Glomerular visceral epithelial cell (primary cell): ENCODE measurements at regions not wholly inside any gene's neighbourhood (a gene's known extent, or its start where the extent isn't known, plus 50 kb on each side); places are given as distances from the start of the nearest gene placed in this dataset.
"Not testable (repeated sequence)": the region's sequence is repeated elsewhere in the genome, so short reads cannot be mapped to it uniquely, and the experiment has no call there.

Experiments
- DNase-seq: peaks from one replicate; pipeline ENCODE4 v3.0.0-alpha.2; 2016; ENCODE audit errors: extremely low spot score

DNA sequence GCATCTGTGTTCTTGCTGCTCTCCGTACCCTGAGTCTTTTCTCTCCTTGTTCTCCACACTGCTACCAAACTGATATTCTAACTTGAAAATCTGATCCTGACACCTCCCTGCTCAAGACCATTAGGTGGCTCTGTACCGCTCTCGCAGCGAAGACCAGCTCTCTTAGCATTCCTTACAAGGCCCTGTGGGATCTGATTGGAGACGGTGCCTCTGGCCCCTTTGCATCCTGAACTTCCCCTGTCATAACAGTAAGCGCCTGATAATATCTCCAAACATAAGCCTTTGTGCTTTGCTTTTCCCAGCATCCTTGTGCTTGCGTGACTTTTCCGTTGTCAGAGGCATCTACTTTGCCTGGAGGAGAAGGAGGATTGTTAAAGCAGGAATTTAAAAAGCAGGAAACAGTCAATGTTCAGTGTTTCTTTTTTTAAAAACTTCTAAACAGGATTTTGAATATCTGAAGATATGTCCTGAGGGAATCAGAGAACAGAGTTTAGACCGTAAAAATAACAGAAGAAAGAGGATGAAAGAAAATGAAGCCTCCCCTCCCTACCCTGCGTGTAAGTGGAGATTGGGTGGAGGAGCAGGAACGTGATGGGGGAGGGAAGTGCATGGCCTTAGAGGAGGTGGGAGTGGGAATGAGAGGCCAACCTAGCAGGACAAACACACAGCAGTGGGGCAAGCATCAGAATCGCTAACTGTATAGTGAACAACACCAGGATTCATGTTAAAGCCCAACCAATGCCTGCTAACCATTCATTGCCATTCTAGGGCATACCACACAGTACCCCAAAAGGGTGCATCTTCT lies 89.2 kb upstream of the STMND1 start:
- DNase-seq: no peak

DNA sequence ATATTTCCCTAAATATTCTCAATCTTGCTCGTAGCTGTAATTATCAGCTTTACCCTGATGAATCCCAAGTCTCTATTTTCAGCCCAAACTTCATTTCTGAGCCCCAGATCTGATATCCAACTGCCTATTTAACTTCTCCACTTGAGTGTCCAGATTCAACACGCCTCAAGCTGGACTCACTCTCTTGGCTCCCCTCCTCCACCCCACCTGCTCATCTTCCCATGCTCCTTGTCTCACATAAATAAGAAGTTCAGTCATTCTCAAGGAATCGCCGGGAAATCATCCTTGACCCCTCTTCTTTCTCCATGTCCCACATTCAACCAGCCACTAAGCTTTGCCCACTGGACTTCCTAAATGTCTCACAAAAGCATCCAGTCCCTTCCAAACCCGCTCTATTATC lies 89.9 kb upstream of the STMND1 start:
- no peak for DNase-seq

DNA sequence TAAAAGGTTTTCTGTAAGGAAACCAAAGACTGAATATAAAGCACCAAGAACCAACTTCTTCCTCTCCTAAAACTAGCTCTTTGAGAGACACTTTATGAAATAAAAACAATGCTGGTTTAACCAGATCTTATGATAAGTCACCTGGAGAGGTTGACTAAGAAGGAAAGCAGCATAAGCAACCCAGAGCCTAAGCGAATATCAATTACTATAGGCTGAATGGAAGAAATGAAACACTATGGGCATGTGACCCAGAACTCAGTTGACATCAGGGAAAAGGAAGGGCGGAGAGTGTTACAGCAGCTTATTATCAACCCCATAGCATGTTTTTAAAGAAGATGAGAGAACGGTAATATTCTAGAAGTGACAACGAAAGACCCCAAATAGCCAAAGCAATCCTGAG lies 94.1 kb upstream of the STMND1 start:
- DNase-seq: no peak

DNA sequence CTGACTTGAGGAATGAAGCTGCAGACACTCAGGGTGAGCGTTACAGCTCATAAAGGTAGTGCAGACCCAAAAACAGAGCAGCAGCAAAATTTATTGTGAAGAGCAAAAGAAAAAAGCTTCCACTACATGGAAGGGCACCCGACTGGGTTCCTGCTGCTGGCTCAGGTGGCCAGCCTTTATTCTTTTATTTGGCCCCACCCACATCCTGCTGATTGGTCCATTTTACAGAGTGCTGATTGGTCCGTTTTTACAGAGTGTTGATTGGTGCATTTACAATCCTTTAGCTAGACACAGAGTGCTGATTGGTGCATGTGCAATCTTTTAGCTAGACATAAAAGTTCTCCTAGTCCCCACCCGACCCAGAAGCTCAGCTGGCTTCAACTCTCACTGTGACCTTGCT lies 95.3 kb upstream of the STMND1 start:
- DNase-seq: no peak

DNA sequence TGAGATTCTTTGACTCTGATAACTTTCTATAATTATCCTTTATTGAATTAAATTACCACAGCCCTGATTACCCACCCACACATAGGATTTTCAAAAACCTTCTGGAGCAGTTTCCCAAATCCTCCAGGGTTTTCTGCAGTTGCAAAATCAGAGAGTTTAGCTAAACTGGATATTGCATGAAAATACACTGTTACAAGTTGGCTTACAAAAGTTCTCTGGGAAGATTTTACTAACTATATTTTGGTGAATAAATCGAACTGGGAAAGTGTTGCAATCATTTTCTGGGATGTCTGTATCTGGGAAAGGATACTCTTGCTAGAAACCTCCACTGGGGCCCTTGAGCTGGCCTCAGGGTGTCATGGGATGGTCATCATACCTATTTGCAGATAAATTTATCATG lies 97.6 kb upstream of the STMND1 start:
- DNase-seq: no peak

DNA sequence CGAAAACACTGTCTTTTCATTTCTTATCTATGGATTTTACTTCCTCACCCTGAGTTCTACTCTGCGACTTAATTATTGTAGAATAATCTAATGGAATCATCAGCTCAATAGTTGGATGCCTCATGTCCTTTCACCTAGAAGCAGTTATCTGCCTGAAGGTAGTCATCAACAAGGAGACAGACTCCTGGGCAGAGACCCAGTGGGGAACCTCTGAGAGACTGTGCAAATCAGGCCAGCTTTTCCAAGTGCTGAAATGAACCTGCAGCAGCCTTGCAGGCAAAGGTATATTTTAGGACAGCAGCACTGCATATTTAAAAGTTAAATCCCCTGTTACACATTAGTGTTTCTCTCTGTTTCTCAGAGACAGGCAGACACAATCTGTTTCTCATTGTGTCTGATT lies 99.7 kb upstream of the STMND1 start:
- DNase-seq: no peak

DNA sequence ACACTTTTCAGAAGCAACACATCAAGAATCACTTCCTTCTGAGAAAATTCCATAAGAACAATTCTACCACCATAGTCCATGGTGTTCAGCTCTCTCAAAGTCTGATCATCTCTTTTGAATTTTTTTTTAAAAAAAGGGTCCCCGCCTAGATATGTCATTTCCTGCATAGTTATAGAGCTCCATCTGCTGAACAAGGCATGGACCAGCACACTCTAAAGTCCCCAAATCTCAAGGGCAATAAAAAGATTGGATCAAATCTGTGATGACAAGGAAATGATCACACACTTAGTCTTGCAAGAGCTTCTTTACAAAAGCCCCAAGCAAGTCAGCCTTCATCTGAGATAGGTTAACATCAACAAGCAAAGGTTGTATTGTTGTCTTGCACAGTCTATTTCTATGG lies 100.7 kb upstream of the STMND1 start:
- DNase-seq: no peak

DNA sequence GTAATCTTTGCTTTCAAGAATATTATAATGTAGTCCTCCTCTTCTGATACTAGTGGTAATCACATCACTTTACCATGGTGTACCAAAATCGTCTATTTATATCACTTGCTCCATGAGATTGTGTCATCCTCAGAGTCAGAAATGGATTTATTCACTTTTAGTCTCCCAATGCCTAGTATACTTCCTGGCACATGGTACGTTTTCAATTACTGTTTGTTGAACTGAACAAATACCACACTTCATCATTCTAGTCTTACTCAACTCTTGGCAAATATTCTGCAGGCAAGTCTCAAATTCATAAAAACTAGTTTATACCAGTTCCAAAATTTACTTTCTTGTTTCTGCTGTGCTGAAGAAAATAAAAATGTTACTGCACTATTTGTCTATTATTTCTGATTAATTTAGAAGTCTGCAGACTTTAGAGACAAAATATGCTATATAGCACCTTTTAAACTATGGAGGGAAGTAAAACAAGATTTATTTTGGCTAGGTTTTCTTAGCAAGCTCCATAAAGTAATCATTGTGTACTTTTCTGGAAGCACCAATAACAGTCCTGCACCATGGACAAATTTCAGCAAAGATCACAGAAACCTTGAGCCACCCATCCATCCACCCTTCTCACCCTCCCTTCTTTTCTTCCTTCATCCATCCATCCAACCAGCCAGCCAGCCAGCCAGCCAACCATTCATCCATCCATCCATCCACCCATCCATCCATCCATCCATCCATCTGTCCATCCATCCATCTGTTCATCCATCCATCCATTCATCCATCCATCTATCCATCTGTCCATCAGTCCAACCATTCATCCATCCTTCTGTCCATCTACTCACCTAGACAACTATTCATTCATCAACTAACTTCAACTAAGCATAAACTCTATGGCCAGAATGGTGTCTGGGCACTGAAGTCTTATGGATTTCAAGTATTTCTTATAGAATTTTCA lies 102.1 kb upstream of the STMND1 start:
- no peak for DNase-seq

DNA sequence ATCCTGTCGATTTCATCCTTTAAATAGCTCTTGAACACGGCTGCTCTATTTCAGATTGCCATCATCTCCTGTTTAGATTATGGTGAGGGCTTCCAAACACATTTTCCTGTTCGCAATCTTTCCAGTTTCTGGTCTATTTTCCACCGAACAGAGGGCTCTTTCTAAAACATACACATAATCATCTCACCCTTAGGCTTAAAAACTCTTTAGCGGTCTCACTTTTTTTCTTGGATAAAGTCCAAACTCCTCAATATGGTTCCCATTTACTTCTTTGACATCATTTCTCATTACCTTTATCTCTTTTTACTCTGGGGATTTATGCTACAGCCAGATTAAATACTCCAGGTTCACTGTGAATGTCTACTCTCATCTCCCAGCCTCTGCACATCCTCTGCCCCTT lies 103.4 kb upstream of the STMND1 start:
- DNase-seq: no peak

DNA sequence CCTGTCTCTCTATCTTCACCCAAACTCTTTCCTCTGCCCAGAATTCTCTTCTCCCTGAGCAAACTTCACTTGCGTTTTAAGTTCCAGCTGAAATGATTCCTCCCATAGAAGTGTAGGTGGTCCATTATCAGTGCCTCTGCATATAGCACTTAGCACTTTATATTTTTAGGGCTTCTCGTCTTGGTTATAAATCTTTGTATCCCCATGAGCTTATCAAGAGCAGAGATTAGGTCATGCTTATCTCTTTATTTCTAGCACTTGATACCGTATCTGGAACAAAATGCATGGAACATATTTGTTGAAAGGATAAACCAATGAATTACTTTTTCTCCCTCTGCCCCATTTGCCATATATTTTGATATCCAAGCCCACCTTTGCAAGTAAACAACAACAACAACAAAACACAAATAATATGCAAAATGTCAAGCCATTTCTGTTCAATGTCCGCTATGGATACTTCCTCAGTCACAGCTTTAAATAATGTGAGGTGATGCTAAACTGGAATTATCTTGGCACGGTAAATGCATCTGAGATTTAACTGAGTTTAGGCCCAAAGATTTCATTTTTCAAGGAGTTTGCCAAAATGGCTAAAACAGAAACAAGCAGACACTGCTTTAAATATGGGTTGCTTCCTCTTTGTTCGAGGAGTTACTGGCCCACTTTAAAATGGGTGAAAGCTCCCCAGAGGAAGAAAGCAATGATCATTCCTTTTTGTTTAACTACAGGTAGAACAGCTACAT lies 106.2 kb upstream of the STMND1 start:
- DNase-seq: no peak

DNA sequence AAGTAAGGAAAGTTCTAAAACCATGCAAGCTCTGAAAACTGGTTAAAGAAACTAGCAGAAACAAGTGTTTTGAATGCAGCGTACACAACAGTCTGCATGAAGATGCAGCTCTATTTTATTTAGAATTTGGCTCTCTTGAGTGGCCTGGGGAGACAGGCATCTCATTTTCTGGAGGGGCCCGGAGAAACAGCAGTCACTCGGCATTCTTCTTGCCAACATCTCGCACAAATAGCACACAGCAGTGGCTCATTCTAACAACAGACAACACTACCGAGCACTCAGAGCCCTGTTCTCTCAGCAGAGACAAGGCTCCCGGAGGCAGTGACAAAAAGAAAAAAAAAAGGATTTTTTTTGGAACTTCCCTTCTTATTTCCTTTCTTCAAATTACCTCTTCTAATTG lies 108.5 kb upstream of the STMND1 start:
- DNase-seq: no peak

DNA sequence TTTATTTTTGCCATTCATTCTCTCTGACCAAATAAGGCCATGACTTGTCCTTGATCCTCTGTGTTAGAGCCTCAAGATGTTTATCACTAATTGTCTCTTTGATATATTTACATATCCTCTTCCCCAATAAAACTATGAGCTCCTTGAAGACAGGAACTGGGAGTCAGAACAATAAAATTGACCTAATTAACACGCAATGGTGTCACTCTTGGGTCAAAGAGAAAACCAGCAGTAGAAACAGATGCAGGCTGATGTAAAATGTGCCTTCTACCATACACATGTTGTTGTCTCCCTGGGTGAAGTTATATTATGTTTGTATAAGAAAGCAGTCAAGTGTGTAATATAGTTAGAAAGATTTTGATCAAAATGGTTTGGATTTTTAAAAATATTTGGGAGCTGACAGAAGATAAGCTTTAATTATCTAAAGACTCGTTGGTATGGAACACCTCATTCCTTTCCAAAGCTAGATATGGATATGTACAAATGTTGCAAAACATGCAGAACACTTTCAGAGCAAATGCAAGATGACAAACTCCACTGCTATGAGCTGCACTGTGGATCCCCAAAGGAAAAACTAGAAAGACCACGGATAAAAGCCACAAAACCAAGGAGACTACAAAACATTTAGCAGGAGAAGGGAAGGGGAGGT lies 109.7 kb upstream of the STMND1 start:
- DNase-seq: no peak

DNA sequence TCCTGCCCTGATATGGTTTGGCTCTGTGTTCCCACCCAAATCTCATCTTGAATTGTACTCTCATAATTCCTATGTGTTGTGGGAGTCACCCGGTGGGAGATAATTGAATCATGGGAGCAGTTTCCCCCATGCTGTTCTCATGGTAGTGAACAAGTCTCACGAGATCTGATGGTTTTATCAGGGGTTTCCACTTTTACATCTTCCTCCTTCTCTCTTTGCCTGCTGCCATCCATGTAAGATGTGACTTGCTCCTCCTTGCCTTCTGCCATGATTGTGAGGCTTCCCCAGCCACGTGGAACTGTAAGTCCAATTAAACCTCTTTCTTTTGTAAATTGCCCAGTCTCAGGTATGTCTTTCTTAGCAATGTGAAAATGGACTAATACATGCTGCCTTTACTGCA lies 111.9 kb upstream of the STMND1 start:
- DNase-seq: not testable (repeated sequence)

DNA sequence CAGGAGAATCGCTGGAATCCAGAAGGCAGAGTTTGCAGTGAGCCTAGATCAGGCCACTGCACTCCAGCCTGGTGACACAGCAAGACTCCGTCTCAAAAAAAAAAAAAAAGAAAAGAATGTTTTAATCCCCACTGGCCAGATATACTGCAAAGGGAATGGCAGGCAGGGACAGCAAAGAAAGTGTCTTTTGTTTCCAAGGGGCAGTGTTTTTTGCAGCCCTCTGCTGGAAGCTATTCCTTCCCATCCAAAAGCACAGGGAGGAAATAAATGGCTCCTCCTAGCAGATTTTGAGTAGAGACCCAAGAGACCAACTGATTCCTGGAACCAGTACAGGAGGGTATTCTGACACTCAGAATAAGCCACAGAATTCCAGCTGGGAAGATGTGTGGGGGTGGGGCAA lies 112.5 kb upstream of the STMND1 start:
- no peak for DNase-seq

DNA sequence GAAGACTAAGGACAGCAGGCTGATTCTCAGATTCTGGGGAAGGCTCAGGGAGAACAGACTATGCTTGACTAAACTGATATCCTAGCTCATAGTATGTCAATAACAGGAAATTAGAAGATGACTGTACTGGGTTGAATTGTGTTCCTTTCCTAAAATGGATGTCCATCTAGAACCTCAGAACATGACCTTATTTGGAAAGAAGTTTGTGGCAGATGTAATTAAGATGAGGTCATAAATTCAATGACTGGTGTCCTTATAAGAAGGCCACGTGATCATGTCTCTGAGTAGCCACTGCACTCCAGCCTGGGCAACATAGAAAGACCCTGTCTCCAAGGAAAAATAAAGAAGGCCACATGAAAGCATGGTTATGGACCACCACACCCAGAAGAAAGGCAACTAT lies 113.9 kb upstream of the STMND1 start:
- DNase-seq: no peak

DNA sequence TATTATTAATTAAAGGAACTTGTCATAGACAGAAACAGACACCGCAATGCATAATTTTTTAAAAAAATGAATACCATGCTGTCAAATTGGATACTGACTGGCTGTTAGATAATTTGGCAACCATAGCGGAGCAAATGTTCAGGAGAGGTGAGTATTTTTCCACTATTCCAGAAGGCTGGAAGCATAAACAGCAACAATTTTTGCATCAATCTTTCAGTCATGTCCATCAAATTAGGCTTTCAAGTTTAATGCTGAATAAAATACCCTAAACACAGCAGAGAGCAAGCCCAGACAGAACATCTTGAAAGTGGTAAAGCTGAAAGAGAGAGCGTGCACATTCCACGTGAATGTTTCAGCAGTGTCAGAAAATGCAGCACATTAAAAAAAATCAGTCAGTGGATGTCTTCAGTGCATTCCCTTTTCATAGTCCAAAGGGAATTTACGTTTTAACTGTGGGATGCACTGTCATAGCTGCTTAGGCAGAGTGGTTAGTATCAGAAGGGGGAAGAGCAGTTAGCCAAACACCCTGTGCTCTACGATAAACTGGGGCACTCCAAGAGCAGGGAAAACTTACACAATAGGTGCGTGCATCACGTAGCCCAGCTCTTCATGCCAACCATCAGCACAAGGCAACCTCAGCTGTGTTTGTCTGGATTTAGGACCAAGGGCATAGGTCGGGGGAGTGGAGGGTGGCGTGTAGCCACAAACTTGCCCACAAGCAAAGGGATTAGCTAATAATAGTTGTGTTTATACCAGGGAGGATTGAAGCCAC lies 116.2 kb upstream of the STMND1 start:
- no peak for DNase-seq

DNA sequence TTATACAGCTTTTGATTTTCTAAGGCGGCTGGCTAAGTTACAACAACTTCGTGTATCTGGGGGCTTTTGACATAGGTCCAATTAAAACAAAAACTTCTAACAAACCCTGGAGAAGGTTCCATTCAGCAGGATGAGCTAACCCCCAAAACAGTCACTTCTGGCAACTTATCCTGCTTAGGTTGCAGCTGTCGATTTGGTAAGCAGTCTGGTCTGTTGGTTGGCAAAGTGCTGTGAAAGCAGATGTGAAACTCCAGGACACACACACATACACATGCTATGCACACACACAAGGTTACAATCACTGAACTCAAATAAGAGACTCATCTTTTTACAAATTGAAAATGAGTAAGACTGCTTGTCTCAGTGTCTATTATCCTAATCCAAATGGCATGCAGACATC lies 119.0 kb upstream of the STMND1 start:
- no peak for DNase-seq

DNA sequence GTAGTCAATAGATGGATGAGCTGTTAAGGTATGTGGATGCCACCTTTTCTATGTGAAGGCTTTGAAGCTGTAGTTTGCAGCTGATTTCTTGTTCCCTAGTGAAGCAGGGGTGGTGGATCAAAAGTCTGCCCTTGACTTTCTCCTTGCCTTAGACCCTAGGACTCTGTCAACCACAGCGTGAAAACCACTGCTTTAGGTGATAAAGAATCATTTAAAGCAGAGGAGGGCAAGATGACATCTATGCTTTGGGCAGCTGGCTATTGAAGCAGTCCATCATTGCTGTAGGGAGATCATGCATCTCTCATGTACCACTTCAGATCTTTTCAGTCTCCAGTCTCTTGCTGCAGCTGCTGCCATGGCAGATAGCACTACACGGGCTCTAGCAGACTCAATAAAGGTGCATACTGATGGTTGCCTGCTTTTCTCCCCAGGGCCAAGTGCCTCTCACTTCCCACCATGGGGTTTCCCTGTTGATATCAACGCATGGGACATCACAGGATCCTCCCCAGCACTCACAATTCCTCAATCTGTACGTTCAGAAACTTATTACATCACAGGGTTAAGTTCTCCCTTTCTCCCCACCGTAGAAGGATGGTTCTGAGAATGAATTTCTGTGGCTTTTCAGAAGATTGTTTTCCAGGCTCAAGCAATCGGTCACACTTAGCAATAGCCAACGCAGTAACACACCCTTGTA lies 122.0 kb upstream of the STMND1 start:
- DNase-seq: no peak

DNA sequence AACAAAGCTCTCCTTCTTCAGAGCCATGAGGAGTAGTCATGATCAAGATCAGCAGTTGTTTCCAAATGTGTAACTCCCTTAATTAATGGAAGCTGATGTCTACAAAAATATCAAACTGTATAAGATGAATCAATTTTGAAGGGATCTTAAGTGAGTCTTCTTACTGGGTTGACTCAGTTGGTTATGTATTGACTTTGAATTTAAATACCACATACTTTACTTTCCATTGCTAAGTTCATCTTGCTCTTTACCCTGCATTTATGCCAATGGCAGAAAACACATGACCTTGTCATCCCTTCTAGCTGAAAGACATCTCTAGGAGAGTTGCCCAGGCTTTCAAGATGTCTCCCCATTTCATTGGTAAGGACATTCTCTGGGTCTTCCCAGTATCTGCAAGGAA lies 123.2 kb upstream of the STMND1 start:
- DNase-seq: no peak

DNA sequence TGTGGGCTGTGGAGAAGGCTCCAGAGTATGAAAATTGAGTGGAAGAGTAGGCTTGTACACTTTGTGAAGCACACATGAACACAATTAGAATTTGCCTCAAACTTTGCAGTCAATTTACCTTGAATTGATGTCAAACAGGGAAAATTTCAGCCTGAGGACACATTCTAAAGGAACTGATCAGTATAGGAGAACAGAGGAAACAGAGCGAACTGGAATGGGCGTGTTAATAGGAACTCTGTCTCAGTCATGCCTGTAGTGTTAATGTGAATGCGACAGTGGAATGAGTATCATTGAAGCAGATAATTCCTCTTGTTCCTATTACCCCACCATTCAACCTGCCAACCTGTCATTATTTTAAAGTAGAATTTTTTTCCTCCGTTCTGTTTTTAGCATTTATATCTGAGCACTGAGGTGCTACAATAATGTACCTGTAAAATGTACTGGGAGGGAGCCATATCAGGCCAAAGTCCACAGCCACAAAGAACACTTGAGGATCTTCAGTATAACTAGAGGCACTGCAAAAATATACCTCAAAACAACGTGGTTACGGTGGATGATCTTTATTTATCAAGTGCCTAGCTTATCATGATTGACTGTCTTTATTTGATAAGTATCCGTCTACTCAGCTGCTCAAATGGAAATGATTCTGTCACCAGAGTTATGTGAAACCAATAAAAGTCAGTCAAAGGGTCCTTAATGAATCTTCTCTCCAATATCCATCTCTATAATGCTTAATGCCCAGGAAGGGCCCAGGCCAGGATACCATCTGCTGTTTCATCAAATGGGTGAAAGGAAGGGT lies 125.3 kb upstream of the STMND1 start:
- no peak for DNase-seq
